Testis (tissue), 2 donors: ENCODE measurements at regions not wholly inside any gene's neighbourhood (a gene's known extent, or its start where the extent isn't known, plus 50 kb on each side); places are given as distances from the start of the nearest gene placed in this dataset.

ENCODE experiments used
- DNase-seq: peaks from one replicate; pipeline ENCODE4 v3.0.0-alpha.2; 2019
- H3K27ac ChIP-seq, 2 donors: fragments of 200-600 bp; sonication (generic); one replicate each; pipeline ENCODE4 v1.5.1; 2019
- H3K27me3 ChIP-seq: fragments of 200-600 bp; sonication (generic); one replicate; pipeline ENCODE4 v1.5.1; 2019
- H3K36me3 ChIP-seq: fragments of 200-600 bp; sonication (generic); one replicate; pipeline ENCODE4 v1.5.1; 2017; ENCODE audit warnings: low read depth; ENCODE audit errors: missing control alignments
- H3K4me1 ChIP-seq: fragments of 200-600 bp; sonication (generic); one replicate; pipeline ENCODE4 v1.5.1; 2019
- H3K4me3 ChIP-seq, 2 donors: fragments of 200-600 bp; sonication (generic); one replicate each; pipeline ENCODE4 v1.5.1; 2017 to 2019
- H3K9me3 ChIP-seq: fragments of 200-600 bp; sonication (generic); one replicate; pipeline ENCODE4 v1.5.1; 2017
- CTCF ChIP-seq, 3 experiments: fragments of 450-650 bp in 2 of 3; fragments of 200-600 bp in 1 of 3; sonication (generic) in 1 of 3; IDR thresholded peaks; one replicate each; pipeline ENCODE4 v1.5.1; 2016 to 2019; ENCODE audit warnings: antibody characterized with exemption in 3 of 3, mild to moderate bottlenecking in 2 of 3, moderate library complexity in 1 of 3
- POLR2A ChIP-seq: fragments of 450-650 bp; IDR thresholded peaks from one replicate; pipeline ENCODE4 v1.6.1; 2017; ENCODE audit warnings: antibody characterized with exemption, mild to moderate bottlenecking, moderate library complexity
- whole genome bisulfite sequencing, 2 donors: methylation state at CpG; one replicate each; pipeline ENCODE4 v1.1.5; 2018; 5-methylcytosine and 5-hydroxymethylcytosine counted together
- intact Hi-C: fragments of 100-400 bp; cut with DNase I; formaldehyde crosslinking; loops from one replicate; pipeline ENCODE4 v1.15.1; 2023; ENCODE audit warnings: low total_unique reads

GRCh38 chr10:23892296-23892695, 316.6 kb upstream of the KIAA1217 start:
- Histone ChIP-seq H3K27ac (no peak overlapping the region), H3K4me1 (no peaks in the 10 kb centered on the region), H3K36me3 (no peaks in the 10 kb centered on the region), H3K27me3 (no peaks in the 10 kb centered on the region), H3K4me3 (no peak overlapping the region), H3K9me3 (no peaks in the 10 kb centered on the region)
- no peak for TF ChIP-seq CTCF (IDR thresholded peaks at IDR 0.05)
- TF ChIP-seq POLR2A, result no peak
- intact Hi-C loops, result no loop called here
- DNase-seq, result no peak

GRCh38 chr10:23897267-23897666, 311.7 kb upstream of the KIAA1217 start:
- no peak for TF ChIP-seq POLR2A
- TF ChIP-seq CTCF (IDR thresholded peaks at IDR 0.05), result no peak
- H3K27ac ChIP-seq, result no peak overlapping the region
- WGBS, 2 donors, result 90 to 93% methylated on average over 4 of the region's 4 CpGs
- no peaks in the 10 kb centered on the region for H3K36me3 ChIP-seq
- no peaks in the 10 kb centered on the region for H3K4me1 ChIP-seq
- no peak overlapping the region for H3K4me3 ChIP-seq
- intact Hi-C loops, result no loop called here
- H3K9me3 ChIP-seq, result no peaks in the 10 kb centered on the region
- DNase-seq, result no peak
- no peaks in the 10 kb centered on the region for H3K27me3 ChIP-seq

- Histone ChIP-seq H3K4me1 (no peaks in the 10 kb centered on the region), H3K36me3 (no peaks in the 10 kb centered on the region), H3K9me3 (no peaks in the 10 kb centered on the region), H3K4me3 (no peak overlapping the region), H3K27me3 (no peaks in the 10 kb centered on the region), H3K27ac (no peak overlapping the region)
- 74 to 75% methylated on average over 3 of the region's 3 CpGs for WGBS, 2 donors
- TF ChIP-seq CTCF (IDR thresholded peaks at IDR 0.05) (no peak), POLR2A (no peak)
- intact Hi-C loops, result no loop called here
- no peak for DNase-seq
These were observed 311.1 kb upstream of the KIAA1217 start for GRCh38 chr10:23897861-23898260.

- Histone ChIP-seq H3K9me3 (no peaks in the 10 kb centered on the region), H3K4me3 (no peak overlapping the region), H3K27me3 (no peaks in the 10 kb centered on the region), H3K36me3 (no peaks in the 10 kb centered on the region), H3K27ac (no peak overlapping the region), H3K4me1 (no peaks in the 10 kb centered on the region)
- no peak for DNase-seq
- intact Hi-C loops, result no loop called here
- TF ChIP-seq POLR2A, result no peak
- TF ChIP-seq CTCF (IDR thresholded peaks at IDR 0.05), result no peak
- WGBS, 2 donors, result 63 to 73% methylated on average over 2 of the region's 2 CpGs
These were observed 309.8 kb upstream of the KIAA1217 start for GRCh38 chr10:23899166-23899565.

- no peak for DNase-seq
- intact Hi-C loops, result no loop called here
- Histone ChIP-seq H3K27me3 (no peaks in the 10 kb centered on the region), H3K27ac (no peak overlapping the region), H3K4me1 (no peaks in the 10 kb centered on the region), H3K4me3 (no peak overlapping the region), H3K36me3 (no peaks in the 10 kb centered on the region), H3K9me3 (no peaks in the 10 kb centered on the region)
- no peak for TF ChIP-seq POLR2A
- no peak for TF ChIP-seq CTCF (IDR thresholded peaks at IDR 0.05)
- 64 to 90% methylated on average over 2 of the region's 2 CpGs for WGBS, 2 donors
These were observed 298.6 kb upstream of the KIAA1217 start for GRCh38 chr10:23910291-23910690.
